ENCODE measurements at regions not wholly inside any gene's neighbourhood (a gene's known extent, or its start where the extent isn't known, plus 50 kb on each side); places are given as distances from the start of the nearest gene placed in this dataset.
A peak's percentile ranks its signal among the peaks of the same experiment; 100 is the strongest.

DNA sequence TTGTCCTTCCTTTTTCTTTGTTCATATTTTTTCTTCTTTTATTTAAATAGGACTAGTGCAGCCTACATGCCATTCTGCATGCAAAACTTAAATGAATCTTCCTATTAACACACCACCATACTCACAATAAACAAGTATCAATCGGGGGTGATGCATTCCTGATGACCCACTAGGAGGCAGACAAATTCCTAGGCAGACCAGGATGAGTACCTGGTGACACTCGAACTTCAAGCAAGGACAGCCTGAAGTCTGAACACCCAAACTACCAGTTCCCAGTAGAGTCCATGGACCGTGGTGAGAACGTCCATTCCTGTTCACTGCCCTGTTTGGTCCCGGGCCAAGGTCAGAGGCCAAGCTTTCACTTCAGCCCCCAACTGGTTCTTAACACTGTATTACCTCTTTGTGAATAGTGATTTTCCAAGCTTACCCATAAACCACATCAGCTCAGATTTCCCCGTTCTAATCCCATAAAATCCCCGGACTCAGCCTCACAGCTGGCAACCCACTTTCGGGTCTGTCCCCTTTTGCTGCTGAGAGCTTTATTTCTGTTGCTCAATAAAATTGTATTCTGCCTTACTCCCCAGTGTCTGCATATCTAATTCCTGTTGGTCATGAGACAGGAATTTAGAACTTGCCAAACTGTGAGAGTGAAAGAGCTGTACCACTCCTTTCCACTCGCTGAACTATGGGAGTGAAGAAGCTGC is 1286.6 kb downstream of the FSTL5 start:
- no peak for DNase-seq

DNA sequence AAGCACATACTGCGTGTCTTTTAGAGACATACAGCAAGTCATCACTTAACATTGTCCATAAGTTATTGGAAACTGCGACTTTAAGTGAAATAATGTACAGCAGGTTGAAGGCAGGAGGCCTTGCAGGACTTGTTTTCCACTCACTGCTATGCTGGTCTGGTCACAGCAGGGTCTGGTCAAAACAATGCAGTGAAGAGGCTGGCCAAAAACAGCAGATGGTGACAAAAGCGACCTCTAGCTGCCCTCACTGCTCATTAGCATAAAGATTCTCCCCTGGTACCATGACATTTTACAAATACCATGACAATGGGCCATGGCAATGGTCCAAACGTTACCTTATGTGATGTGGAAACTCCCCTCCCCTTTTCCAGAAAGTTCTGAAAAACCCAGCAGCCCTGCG is 1283.6 kb downstream of the FSTL5 start:
- no peak for DNase-seq

DNA sequence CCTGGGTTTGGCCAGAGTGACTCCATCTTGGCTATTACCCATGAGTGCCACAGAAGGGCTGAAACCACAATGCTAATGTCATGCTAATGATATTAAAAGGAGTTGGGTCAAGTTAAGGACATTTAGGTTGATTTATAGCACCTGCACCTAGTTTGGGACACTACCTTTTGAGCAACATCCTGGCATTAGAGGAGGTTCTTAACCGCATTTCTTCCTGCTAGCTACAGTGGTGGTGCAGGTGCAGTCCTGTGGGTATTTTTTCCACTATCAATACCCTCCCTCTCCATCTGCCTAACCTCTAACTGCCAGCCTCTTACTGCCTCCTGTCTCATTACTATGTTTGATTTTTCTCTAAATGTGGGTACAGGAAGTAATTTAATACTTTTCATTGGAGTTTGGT is 1276.1 kb downstream of the FSTL5 start:
- no peak for DNase-seq

DNA sequence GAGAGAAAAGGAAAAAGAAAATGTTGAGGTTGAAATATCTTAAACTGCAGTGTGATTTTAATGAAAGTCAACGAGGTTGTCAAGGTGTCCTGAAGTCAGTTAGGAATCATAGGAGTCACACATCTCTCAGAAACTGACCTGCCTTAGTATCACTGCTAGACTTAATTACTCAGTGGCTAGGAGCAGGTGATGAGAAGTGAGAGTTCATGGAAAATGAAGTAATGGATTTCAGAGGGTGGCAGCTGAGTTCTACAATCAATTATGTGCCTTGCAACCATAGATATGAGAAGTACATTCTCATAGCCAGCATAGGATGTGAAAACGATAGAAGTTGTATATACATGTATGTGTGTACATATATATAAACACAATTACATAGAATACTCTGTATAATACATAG is 1269.7 kb downstream of the FSTL5 start:
- no peak for DNase-seq

DNA sequence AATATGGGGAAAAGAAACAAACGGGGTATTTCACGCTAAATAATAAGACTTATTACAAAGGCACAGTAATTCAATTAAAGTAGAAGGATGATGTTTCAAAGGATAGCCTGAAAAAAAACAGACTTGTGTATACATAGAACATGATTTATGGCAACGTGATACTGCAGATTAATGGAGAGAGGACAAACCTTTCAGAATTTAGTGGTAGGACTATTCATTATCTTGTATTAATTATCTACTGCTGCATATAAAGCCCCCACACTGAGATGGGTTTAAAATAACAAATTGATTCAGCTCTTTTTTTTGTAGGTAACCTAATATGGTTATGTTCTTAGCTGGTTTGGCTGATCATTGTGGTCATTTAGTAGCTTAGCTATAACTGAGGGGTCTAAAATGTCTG is 1269.0 kb downstream of the FSTL5 start:
- DNase-seq = no peak

DNA sequence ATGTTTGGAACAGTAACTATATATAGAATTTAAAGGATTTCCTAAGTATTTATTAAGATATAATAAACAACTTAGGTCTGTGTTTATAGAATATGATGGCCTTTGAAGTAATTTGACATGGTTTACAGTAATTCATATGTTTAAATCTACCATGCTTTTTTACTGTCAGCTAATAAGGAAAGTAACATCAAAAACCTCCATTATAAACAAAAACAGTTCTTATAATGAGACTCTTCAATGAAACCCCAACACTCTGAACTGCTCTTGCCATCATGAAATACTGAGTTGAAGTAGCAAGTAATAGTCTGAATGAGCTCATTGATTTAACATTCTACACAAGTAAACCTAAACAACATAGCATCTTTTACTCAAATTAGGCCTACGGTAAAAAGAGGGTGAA is 1236.5 kb downstream of the FSTL5 start:
- DNase-seq = no peak

DNA sequence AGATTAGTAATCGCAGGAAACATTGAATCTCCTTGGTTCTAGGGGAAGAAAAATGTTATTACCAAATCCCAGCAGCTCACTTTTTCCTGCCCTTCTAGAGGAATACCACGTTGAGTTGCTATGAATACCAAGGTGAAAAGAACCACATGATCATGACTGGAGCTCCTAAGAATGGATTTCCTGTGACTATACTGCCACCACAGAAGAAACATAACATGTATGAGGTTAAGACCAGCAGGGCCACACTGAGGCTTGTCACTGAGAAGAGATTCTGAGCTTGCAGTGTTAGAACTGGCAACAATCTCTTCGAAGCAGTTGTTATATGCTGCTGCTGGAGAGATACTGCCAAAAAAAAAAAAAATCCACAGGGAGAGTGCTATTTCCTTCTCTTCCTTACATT is 1235.3 kb downstream of the FSTL5 start:
- DNase-seq = peak; percentile 39

DNA sequence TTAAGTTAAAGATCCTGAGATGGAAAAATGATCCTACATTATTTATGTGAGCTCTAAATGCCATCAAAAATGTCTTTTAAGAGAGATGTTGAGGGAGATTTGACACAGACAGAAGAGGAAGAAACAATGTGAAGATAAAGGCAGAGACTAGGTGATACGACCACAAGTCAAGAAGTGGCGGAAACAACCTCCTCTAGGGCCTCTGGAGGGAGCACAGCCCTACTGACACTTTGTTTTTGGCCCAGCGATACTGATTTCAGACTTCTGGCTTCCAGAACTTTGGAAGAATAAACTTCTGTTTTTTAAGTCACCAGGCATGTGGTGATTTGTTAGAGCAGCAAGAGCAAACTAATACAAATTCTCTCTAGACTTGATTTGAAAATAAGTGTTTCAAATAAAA is 1216.1 kb downstream of the FSTL5 start:
- peak; percentile 22 for DNase-seq

DNA sequence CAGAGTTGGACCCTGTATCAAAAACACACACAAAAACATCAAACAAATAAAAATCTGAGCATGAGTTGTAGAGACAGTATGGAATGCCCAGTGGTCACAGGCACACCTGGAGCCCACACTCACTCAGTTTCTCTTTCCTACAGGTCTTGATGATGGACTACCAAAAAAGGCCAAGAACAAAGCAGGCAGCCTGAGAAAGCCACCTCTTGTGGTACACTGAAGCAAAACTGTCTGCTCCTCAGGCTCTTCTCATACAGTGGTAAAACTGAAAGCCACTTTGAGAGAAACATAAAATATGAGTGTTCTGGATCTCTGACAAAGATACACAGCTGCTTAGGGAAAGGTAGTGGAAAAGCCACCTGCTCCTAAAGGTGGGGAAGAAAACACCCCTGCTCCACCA is 1206.9 kb downstream of the FSTL5 start:
- DNase-seq = no peak

DNA sequence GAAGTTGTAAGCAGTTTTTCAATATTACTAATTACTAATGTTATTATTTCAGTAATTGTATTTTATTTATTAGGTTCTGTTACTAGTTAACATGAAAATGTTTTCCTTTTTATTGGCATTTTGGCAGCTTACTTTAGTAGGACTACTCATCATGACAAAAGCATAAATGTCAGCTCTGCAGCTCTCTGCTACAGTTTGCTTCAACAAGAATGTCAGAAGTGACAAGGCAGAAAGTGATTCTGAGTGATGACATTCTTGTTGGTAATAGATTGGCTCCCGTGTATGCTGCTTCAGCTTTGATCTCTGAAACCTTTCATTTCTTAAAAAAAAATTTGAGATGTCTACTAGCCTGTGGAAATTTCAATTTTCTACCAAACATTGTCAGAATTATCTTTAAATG is 1193.9 kb downstream of the FSTL5 start:
- DNase-seq = no peak

DNA sequence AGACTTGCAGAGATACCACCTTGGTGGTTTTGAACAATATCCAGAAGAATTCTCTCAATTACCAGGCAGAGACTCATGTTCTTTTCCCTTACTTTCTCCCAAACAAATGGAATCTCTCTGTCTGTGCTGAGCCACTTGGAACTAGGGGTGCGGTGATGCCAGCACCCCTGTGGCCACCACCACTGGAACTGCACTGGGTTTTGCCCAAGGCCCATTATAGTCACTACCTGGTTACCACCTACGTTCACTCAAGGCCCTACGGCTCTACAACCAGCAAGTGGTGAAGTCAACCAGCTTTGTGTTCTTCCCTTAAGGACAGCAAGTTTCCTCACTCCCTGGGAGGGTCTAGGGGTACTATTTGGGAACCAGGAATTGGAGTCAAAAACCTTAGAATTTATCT is 1183.7 kb downstream of the FSTL5 start:
- no peak for DNase-seq

DNA sequence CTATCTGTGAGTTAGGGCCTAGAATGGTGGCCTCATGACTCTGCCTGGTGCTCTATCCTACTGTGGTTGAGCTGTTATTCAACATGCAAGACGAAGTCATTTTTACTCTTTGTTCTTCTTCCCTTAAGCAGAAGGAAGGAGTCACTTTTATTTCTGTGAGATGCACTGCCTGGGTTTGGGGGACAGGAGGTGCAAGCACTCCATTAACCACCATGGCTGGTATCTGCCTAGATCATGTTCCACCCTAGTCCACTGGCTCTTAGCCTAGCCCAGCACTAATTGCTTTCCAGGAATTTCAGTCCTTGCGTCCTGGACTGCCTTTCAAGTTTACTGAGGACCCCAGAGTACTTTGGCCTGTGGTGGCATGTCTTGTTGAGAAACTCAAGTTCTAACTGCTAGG is 1182.7 kb downstream of the FSTL5 start:
- no peak for DNase-seq

DNA sequence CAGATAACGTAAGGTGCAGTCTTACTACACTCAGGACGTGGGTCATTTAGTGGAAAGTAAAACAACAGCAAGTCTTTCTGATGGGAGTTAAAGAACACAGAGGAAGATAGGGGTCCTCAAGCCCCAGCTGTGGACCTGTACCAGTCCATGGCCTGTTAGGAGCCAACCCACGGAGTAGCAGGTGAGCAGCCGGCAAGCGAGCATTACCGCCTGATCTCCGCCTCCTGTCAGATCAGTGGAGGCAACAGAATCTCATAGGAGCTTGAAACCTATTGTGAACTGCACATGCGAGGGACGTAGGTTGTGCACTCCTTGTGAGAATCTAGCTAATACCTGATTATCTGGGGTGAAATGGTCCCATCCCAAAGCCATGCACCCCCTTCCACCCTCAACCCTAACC is 1180.8 kb downstream of the FSTL5 start:
- DNase-seq = no peak

DNA sequence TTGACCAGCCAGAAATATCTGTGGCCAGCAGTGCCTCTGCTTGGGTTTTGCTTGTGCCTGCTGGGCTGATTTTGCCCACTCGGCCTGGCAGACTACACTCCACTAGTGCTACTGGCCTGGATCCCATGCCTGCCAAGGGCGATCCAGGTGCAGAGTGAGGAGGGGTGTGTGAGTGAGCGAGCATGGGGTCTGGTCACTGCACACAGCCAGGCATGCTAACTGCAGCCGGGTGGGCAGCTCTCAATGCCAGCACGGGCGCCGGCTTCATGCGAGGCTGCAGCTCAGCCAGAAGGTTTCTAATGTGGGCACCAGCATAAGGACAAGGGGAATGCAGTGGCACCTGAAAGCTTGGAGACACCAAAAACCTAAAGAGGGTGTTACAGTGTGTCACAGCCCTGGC is 1161.4 kb downstream of the FSTL5 start:
- no peak for DNase-seq

DNA sequence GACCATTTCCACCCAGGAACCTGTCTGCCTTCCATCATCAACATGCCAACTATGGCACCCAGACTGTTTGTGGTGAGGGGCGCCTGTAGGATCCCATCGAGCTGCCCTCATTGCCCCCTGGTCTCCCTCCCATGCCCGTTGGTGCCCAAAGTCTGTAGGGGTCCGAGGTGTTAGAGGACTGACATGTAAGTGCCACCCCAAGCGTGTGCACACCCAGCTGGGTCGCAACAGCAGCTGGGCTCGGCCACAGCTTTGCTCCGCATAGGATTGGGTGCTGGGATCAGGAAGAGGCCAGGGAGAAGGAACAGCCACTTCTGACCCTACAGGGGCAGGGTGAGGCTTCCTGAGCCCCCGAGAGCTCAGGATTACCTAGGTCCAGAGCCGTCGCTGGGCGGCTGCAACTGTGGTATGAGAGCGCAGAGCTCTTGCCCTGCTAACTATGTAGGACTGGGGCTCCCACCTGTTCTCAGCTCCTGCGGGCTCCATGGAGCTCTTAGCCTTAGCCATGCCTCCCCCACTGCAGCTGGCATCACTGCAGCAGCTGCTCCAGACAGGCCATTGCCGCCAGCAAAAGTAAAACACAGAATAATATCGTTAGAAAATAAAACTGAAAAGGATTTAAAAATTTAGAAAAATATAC is 1160.3 kb downstream of the FSTL5 start:
- no peak for DNase-seq

DNA sequence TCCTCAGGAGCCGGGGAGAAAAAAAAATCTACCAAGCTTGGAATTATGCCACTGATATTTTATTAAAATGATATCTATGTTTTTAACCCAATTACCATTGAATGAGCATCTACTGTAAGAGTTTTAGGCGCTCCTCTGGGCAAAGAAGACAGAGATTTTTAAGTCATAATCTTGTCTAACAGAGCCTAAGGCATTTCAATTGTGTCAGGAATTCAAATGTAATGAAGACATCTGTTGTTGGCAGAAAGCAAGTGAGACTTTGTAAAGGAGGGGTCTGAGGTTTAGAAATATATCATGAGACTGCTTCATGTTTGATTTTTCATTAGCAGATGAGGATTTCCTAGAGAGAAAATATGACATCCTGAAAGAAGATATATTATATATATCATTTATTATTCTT is 1158.1 kb downstream of the FSTL5 start:
- no peak for DNase-seq

DNA sequence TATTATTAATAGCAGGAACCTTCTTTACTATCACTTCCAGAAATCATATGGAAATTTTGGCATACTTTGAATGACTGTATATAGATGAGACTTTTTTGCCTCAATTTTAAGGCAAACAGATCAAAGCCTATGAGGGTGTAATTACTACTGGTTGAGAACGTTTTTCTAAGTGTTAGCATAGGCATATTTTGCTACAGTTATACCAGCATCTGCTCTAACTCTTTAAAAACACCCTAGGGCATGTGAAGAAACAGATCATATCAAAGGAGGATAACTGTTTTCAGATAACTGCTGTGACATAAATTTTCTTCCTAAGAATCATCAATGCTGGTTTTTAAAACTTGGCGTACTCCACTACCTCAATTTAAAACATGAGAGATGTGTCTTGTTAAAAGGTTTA is 1155.3 kb downstream of the FSTL5 start:
- DNase-seq = no peak

DNA sequence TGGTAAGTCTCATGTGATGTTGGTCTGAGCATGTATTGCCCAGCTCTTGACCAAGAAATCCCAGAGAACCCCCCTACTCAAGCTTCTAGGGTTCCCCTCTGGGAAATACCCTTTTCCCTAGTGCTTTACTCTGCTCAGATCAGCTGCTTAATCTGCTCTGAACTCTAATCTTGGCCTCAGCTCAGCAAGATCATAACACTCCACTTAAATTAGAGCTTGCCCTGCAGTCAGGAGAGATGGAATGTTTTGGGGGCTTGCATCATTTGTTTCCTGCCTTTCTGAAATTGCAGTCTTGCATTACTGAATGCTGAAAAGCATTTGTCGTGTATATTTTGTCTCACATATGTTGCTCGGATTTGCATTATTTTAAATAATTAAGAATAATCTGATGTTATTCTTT is 1153.6 kb downstream of the FSTL5 start:
- DNase-seq = no peak

All from OCI-M1 (cell line).